ENCODE measurements at regions not wholly inside any gene's neighbourhood (a gene's known extent, or its start where the extent isn't known, plus 50 kb on each side); places are given as distances from the start of the nearest gene placed in this dataset.

DNA sequence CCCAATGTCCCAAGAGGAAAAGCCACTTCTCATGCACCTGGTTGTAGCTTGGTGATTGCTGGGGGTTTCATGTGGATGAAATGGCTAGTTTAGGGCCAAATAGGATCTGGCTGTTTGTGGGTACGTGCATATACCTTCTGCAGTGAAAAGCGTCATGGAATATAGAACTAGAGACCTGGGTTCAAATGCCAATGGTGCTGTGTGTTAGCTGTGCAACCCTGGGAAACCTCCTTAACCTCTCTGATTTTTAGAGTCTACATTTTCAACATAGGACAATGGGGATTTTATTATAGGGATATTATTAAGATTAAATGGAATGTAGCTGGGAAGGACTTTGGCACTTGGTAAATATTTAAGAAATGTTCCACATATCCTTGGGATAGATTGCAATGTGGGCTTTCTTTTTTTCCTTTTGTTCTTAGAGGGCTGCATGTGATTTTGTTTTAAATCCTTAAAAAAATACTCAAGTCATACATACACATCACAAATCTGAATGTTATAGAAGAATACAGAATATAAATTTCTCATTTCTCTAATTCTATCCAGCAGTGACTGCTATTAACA lies 112.6 kb upstream of the E2F8 start:
- DNase-seq = no peak

DNA sequence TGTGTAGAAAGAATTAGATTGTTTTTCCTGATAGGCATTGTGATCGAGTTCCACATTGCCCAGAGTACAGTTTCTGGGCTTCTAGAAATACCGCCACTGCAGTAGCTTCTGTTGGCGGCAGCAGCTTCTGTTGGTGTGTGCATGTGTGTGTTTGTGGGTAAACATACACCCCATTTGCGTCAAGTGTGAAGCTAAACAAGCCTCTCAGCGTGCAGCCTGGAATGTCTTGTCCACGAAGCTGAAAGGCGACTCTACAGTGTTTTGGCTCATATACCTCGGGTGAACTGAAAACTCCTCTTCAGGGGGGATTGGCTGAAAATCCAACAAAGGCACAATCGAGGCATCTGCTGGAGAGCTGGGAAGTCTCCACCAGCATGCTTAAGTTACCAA lies 112.0 kb upstream of the E2F8 start:
- no peak for DNase-seq

- no peak for DNase-seq
These were observed 111.5 kb upstream of the E2F8 start for GRCh38 chr11:19352072-19352770.

DNA sequence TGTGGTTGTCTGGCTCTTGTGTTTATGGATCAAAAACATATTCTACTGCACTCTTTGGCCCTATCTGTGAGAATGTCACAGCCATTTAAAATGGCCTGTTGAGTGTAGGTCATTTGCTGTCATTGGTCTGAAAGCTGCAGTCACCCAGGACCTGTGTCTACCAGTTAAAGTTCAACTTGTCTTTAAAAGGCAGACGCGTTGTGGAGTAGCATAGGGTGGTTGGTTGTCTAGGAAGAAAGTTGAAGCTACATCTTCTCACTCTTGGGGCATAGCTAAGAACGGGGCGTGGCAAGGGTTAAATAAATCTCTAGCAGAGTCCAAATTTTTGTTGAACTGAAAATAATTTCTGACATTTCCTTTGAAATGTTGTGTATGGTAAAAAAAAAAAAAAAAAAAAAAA lies 110.7 kb upstream of the E2F8 start:
- DNase-seq = no peak

DNA sequence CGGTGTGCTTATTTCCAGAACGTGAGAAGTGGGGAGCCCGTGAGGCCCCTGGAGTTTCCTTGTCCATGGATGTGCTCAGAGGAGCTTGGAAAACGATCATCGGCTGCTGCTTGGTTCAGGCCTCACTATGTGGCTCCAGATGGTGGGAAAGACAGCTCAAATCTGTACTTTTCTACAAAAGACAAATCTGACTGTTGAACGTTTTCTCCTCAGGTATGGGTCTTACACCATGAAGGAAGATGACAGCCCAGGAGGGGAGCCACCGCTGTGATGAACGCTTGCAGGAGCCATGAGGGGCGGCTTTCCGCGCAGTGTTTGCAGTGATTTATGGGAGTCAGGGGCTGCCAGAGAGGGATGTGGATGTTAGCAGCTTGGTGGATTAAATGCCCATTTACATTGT lies 109.4 kb upstream of the E2F8 start:
- DNase-seq = no peak

DNA sequence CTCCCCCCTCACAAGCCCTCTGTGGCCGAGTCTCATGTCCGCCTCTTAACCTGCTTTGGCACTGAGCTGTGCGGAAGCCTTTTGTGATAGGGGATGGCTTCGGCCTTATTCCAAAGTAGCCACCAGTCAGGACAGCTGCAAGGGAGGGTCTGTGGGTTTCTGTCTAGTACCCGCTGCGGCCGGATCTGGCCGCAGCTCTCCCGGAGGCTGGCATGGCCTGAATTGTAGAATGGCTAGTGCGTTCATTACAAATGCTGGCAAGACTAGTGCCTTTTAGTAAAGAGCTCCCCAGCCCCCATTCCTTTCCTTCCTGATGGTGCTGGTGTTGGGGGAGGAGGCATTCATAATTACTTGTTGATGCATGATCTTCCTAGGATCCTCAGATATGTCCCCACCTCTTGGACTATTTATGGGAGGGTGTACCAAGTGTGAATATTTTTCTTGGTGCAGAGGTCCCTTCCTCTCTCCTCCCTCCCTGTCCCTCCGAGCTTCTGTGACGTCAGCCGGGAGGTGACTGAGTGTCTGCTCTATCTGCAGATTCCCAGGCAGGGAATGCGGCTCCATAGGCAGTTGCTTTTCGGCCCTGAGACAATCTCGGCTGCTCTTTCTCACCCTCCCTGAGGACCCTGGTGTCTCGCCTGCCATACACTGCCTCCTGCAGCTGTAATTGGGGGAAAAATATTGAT lies 108.7 kb upstream of the E2F8 start:
- DNase-seq = no peak

- no peak for DNase-seq
These were observed 107.2 kb upstream of the E2F8 start for GRCh38 chr11:19347911-19348310.

- no peak for DNase-seq
These were observed 105.3 kb upstream of the E2F8 start for GRCh38 chr11:19345848-19346681.

GRCh38 chr11:19345519-19345847 lies 104.7 kb upstream of the E2F8 start:
- no peak for DNase-seq

DNA sequence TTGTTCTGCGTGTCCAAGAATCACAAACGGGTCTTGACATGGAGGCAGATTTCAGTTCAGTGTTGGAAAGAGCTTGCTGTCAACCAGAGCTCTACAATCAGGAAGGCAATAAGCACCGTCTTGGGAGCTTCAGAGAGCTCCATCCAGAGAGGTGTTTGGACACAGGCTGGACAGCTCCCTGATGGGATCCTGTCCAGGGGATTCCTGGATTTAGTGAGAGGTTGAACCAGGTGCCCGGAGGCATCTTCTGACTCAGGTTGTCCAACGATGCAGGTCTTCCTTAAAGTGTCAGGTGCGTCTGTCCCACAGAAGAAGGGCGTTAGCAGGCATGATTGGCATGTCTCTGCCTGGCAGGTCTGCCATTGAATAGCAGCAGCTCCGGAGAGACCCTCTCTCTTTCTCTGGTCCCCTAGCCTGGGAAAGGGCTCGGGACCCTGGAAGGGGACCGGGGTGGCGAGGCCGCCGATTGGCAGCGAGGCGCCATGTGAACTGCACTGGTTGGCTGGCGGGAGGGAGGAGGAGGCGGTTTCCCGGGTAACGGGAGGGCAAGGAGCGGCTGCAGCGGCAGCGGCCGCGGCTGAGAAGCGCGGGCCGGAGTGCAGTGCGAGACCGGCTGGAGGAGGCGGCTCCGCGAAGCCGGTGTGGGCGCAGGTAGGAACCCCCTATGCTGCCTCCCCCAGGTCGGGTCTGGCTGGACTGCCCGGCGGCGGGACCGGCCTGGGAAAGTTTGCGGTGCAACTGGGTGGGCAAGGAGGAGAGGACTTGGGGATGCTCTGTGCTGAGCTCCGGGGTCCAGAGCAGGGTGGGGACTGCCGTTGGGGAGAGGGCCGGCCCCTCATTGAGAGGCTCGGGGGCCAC lies 104.1 kb upstream of the E2F8 start:
- DNase-seq = no peak

- no peak for DNase-seq
These were observed 101.3 kb upstream of the E2F8 start for GRCh38 chr11:19342036-19342435.

- DNase-seq = no peak
These were observed 97.6 kb upstream of the E2F8 start for GRCh38 chr11:19338375-19338774.

GRCh38 chr11:19337779-19338178 lies 97.0 kb upstream of the E2F8 start:
- no peak for DNase-seq

DNA sequence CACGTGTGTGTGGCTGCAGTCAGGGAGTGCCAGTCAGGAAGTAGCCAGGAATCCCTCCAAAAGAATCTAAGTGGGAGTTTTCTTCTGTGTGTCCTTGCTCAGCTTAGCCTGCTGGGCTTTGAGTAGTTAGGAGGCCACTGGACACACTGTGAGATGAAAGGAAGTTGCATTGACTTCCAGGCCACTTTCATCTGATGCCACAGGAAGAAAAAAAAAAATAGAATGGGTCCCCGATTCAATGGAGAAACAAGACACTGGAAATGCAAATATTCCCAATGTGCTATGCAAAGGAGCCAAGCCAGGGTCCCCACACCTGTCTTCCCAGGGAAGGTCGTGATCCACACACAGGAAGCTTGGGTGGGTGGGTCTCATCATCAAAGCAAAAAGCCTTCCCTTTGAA lies 95.6 kb upstream of the E2F8 start:
- no peak for DNase-seq

- DNase-seq = no peak
These were observed 91.7 kb upstream of the E2F8 start for GRCh38 chr11:19332476-19332875.

DNA sequence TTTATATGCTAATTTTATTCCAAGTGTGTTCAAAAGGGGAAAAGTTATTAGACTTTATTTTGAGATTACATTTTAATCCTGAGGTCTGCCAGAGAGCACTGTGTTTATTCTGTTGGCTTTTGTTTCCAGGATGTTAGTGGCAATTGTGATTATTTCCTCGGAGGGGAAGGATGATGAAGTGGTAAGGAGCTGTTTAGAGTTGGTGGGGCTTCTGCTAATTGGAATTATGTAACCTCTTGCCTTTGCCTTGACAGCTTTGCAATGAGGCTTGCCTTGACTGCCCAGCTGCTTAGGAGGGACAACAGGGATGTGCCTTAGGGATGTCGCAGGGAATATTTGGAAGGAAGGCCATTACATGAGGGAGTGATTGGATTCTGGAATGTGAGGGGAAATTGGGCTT lies 89.7 kb upstream of the E2F8 start:
- no peak for DNase-seq

GRCh38 chr11:19329970-19330369 lies 89.2 kb upstream of the E2F8 start:
- no peak for DNase-seq

- no peak for DNase-seq
These were observed 88.0 kb upstream of the E2F8 start for GRCh38 chr11:19328586-19329311.

DNA sequence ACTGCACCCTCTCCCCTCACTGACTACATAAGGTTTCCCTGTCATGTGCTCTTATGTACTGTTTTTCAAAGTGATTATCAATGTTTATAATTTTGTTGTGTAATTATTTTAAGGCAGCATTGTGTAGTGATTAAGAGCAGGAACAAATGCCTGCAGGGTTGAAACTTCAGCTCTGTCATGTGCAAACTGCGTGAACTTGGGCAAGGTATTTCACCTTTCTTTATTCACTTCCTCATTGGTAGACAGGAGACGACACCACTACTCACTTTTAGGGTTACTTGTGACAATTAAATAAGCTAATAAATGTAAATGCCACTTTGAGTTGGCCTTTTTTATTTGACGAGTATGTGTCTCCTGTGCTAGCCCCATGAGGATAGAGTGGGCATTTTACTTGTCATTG lies 86.5 kb upstream of the E2F8 start:
- no peak for DNase-seq

DNA sequence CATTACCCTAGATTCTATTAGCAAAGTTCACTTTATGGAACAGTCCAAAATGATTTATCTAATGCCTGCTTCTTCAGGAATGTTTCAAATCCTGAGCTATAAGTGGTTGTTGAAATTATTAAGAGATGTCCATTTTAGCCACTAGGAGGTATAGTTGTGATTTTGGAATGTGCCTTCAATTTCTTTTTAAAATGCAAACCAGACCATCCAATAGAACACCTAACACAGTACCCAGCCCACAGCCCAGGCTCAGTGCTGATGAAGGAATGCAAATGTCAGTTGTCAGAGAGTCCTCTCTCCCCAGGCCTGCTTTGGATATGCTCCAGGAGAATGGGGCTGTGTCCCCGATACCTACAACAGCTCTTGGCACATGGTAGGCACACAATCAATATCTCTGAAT lies 85.8 kb upstream of the E2F8 start:
- no peak for DNase-seq

- no peak for DNase-seq
These were observed 82.8 kb upstream of the E2F8 start for GRCh38 chr11:19323502-19323901.

DNA sequence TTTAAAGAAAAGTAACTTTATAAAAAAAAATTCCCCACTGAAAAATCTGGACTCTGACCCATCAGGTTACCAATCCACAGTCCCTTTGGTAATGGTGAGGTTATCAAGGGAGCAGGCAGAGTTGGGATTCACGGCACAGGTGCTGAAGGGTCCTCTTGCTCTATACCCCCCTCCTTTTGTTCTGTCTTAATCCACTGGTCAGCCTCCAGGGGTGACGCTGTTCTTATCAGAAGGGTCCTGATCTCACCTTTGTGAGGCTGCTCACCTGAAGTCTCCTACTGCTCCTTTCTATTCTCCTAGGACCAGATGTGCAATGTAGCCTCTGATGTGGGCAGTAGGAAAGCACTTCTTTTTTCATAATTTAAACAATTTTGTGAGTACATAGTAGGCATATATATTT lies 80.6 kb upstream of the E2F8 start:
- DNase-seq = no peak

Measured in GOT3 (cell line).